ENCODE measurements at regions not wholly inside any gene's neighbourhood (a gene's known extent, or its start where the extent isn't known, plus 50 kb on each side); places are given as distances from the start of the nearest gene placed in this dataset.

DNA sequence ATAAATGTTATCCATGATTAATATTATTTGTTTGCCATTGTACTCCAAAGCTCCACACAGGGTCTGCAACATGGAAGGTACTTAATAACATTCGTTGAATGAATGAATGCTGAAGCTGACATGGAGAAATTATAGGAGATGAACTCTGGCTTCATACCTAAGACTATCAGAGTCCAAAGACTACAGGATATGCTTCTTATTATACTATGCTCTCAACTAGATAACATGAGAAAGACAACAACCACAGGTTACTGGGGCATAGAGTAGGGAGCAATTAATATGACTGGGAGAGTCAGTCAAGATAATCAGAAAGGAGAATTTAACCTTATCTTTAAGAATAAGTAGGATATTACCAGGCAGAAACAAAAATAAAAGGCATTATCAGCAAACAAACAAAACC is 236.3 kb upstream of the SOX5 start:
- Histone ChIP-seq H3K4me3 (no peak overlapping the region), H3K27me3 (no peaks in the 10 kb centered on the region), H3K4me2 (no peak overlapping the region), H3K79me2 (no peaks in the 10 kb centered on the region), H3K9me2 (replicated peaks; ENCODE audit: insufficient read depth) (no peaks in the 10 kb centered on the region), H2AFZ (no peak overlapping the region), H4K20me1 (ENCODE audit: insufficient read depth, poor library complexity, severe bottlenecking) (no peaks in the 10 kb centered on the region), H3K36me3 (replicated peaks; ENCODE audit: insufficient read depth, low read depth) (no peaks in the 10 kb centered on the region), H3K9me3 (ENCODE audit: low read depth) (no peaks in the 10 kb centered on the region), H3K27ac (no peak overlapping the region), H3K4me1 (ENCODE audit: insufficient read depth) (no peaks in the 10 kb centered on the region)
- DNase-seq (ENCODE audit: low spot score), result no peak
- 94% methylated on average over 1 of the region's 1 CpG for WGBS (ENCODE audit: low lambda C conversion rate, missing lambda C conversion rate)
- TF ChIP-seq EZH2phosphoT487 (IDR thresholded peaks at IDR 0.05; ENCODE audit: low read depth, severe bottlenecking, unreplicated experiment) (no peak), EZH2 (IDR thresholded peaks at IDR 0.05; ENCODE audit: borderline replicate concordance) (no peak)
- TF ChIP-seq, protein P1, sequence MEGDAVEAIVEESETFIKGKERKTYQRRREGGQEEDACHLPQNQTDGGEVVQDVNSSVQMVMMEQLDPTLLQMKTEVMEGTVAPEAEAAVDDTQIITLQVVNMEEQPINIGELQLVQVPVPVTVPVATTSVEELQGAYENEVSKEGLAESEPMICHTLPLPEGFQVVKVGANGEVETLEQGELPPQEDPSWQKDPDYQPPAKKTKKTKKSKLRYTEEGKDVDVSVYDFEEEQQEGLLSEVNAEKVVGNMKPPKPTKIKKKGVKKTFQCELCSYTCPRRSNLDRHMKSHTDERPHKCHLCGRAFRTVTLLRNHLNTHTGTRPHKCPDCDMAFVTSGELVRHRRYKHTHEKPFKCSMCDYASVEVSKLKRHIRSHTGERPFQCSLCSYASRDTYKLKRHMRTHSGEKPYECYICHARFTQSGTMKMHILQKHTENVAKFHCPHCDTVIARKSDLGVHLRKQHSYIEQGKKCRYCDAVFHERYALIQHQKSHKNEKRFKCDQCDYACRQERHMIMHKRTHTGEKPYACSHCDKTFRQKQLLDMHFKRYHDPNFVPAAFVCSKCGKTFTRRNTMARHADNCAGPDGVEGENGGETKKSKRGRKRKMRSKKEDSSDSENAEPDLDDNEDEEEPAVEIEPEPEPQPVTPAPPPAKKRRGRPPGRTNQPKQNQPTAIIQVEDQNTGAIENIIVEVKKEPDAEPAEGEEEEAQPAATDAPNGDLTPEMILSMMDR (IDR thresholded peaks at IDR 0.05; ENCODE audit: poor library complexity), result no peak

DNA sequence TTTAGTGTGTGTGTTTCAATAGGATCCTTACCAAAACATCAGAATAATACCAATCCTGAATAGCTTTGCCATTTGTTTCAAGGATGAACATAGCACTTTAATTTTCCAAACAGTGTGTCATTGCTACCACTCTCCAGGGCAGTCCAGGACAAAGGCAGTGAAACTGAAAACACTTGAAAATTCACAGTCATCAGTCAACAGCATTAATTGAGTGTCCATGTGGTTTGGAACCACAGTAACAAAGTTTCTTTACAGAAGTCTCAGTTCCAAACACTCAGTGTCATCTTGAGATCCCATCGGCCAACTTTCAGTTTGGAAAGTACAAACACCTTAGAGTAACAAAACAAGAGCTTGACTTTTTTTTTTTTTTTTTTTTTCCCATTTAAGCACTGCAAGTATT is 228.4 kb upstream of the SOX5 start:
- Histone ChIP-seq H3K9me2 (replicated peaks; ENCODE audit: insufficient read depth) (no peaks in the 10 kb centered on the region), H3K27ac (no peak overlapping the region), H3K4me3 (no peak overlapping the region), H3K27me3 (no peaks in the 10 kb centered on the region), H3K36me3 (replicated peaks; ENCODE audit: insufficient read depth, low read depth) (no peaks in the 10 kb centered on the region), H2AFZ (no peak overlapping the region), H3K79me2 (no peaks in the 10 kb centered on the region), H3K9me3 (ENCODE audit: low read depth) (no peaks in the 10 kb centered on the region), H4K20me1 (ENCODE audit: insufficient read depth, poor library complexity, severe bottlenecking) (no peaks in the 10 kb centered on the region), H3K4me1 (ENCODE audit: insufficient read depth) (no peaks in the 10 kb centered on the region), H3K4me2 (no peak overlapping the region)
- no peak for TF ChIP-seq EZH2 (IDR thresholded peaks at IDR 0.05; ENCODE audit: borderline replicate concordance)
- TF ChIP-seq, protein P1 (IDR thresholded peaks at IDR 0.05; ENCODE audit: poor library complexity), result no peak
- TF ChIP-seq EZH2phosphoT487 (IDR thresholded peaks at IDR 0.05; ENCODE audit: low read depth, severe bottlenecking, unreplicated experiment), result no peak
- WGBS (ENCODE audit: low lambda C conversion rate, missing lambda C conversion rate), result 88% methylated on average over 1 of the region's 1 CpG
- DNase-seq (ENCODE audit: low spot score), result no peak

DNA sequence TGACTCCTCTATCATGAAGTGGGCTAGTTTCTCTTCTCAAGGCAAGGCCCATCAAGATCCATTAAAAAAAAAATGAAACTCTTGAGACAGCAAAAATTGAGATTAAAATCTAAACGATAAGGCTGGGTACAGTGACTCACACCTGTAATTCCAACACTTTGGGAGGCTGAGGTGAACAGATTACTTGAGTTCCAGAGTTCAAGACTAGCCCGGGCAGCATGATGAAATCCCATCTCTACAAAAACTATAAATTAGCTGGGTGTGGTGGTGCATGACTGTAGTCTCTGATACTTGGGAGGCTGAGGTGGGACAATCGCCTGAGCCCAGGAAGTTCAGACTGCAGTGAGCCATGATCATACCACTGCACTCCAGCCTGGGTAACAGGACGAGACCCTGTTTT is 226.5 kb upstream of the SOX5 start:
- Histone ChIP-seq H3K79me2 (no peaks in the 10 kb centered on the region), H3K9me3 (ENCODE audit: low read depth) (no peaks in the 10 kb centered on the region), H3K36me3 (replicated peaks; ENCODE audit: insufficient read depth, low read depth) (no peaks in the 10 kb centered on the region), H4K20me1 (ENCODE audit: insufficient read depth, poor library complexity, severe bottlenecking) (no peaks in the 10 kb centered on the region), H3K9me2 (replicated peaks; ENCODE audit: insufficient read depth) (no peaks in the 10 kb centered on the region), H3K4me2 (no peak overlapping the region), H2AFZ (no peak overlapping the region), H3K4me1 (ENCODE audit: insufficient read depth) (no peaks in the 10 kb centered on the region), H3K27me3 (no peaks in the 10 kb centered on the region), H3K4me3 (no peak overlapping the region), H3K27ac (no peak overlapping the region)
- TF ChIP-seq, protein P1 (IDR thresholded peaks at IDR 0.05; ENCODE audit: poor library complexity), result no peak
- TF ChIP-seq EZH2 (IDR thresholded peaks at IDR 0.05; ENCODE audit: borderline replicate concordance) (no peak), EZH2phosphoT487 (IDR thresholded peaks at IDR 0.05; ENCODE audit: low read depth, severe bottlenecking, unreplicated experiment) (no peak)
- no peak for DNase-seq (ENCODE audit: low spot score)
- WGBS (ENCODE audit: low lambda C conversion rate, missing lambda C conversion rate), result 70% methylated on average over 4 of the region's 4 CpGs

DNA sequence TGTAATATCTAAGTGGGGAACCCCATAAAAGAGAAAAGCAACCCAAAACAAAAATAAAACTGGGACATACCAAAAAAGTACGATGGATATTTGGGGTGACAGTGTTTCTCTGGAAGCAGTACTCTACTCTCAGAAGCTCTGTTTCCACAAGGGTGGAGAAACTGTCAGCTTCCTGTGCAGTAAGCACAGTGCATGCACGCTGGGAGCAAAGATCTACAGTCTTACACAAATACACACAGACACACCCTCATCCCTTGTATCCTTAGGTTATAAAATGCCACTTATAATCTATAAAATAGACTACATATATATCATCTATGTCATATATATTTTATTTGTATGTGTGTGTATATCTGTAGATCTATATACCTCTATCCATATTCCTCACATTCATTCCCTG is 225.8 kb upstream of the SOX5 start:
- no peak overlapping the region for H3K27ac ChIP-seq
- no peaks in the 10 kb centered on the region for H4K20me1 ChIP-seq (ENCODE audit: insufficient read depth, poor library complexity, severe bottlenecking)
- peak; percentile 9 for DNase-seq (ENCODE audit: low spot score)
- no peaks in the 10 kb centered on the region for H3K36me3 ChIP-seq (replicated peaks; ENCODE audit: insufficient read depth, low read depth)
- no peaks in the 10 kb centered on the region for H3K9me2 ChIP-seq (replicated peaks; ENCODE audit: insufficient read depth)
- H3K9me3 ChIP-seq (ENCODE audit: low read depth), result no peaks in the 10 kb centered on the region
- no peaks in the 10 kb centered on the region for H3K4me1 ChIP-seq (ENCODE audit: insufficient read depth)
- no peak overlapping the region for H3K4me2 ChIP-seq
- 80% methylated on average over 2 of the region's 2 CpGs for WGBS (ENCODE audit: low lambda C conversion rate, missing lambda C conversion rate)
- H3K79me2 ChIP-seq, result no peaks in the 10 kb centered on the region
- TF ChIP-seq, protein P1 (IDR thresholded peaks at IDR 0.05; ENCODE audit: poor library complexity), result no peak
- no peak for TF ChIP-seq EZH2phosphoT487 (IDR thresholded peaks at IDR 0.05; ENCODE audit: low read depth, severe bottlenecking, unreplicated experiment)
- TF ChIP-seq EZH2 (IDR thresholded peaks at IDR 0.05; ENCODE audit: borderline replicate concordance), result no peak
- H3K27me3 ChIP-seq, result no peaks in the 10 kb centered on the region
- no peak overlapping the region for H2AFZ ChIP-seq
- H3K4me3 ChIP-seq, result no peak overlapping the region
